ENCODE measurements at regions not wholly inside any gene's neighbourhood (a gene's known extent, or its start where the extent isn't known, plus 50 kb on each side); places are given as distances from the start of the nearest gene placed in this dataset.
"Not testable (repeated sequence)": the region's sequence is repeated elsewhere in the genome, so short reads cannot be mapped to it uniquely, and the experiment has no call there.

- DNase-seq: no peak
Observed at GRCh38 chr6:100084316-100084990, 90.4 kb upstream of the MCHR2 start.

- no peak for DNase-seq
Observed at GRCh38 chr6:100078509-100078908, 84.5 kb upstream of the MCHR2 start.

GRCh38 chr6:100065348-100065747 is 71.3 kb upstream of the MCHR2 start:
- DNase-seq: no peak

GRCh38 chr6:100062621-100063020 is 68.6 kb upstream of the MCHR2 start:
- DNase-seq: no peak

- no peak for DNase-seq
Observed at GRCh38 chr6:100057941-100058340, 63.9 kb upstream of the MCHR2 start.

GRCh38 chr6:100050550-100050949 is 56.5 kb upstream of the MCHR2 start:
- DNase-seq: no peak

GRCh38 chr6:100043961-100044360 is 49.9 kb upstream of the MCHR2 start:
- DNase-seq: not testable (repeated sequence)
